Effector memory CD4-positive, alpha-beta T cell (primary cell): ENCODE measurements at regions not wholly inside any gene's neighbourhood (a gene's known extent, or its start where the extent isn't known, plus 50 kb on each side); places are given as distances from the start of the nearest gene placed in this dataset.

Experiments
- DNase-seq, 3 donors: peaks; one replicate each; pipeline ENCODE4 v3.0.0-alpha.2; 2020
- H3K27ac ChIP-seq: 2 replicates; pipeline ENCODE4 v1.7.0; 2013; ENCODE audit warnings: mild to moderate bottlenecking, low read length, moderate library complexity; ENCODE audit not compliant: insufficient read depth, poor library complexity, severe bottlenecking
- H3K27me3 ChIP-seq: replicated peaks from 2 replicates; pipeline ENCODE4 v1.7.0; 2013; ENCODE audit warnings: mild to moderate bottlenecking, low read length; ENCODE audit not compliant: insufficient read depth, control insufficient read depth, poor library complexity, severe bottlenecking
- H3K36me3 ChIP-seq: 2 replicates; pipeline ENCODE4 v1.7.0; 2013; ENCODE audit warnings: mild to moderate bottlenecking, low read length, moderate library complexity; ENCODE audit not compliant: control insufficient read depth, insufficient read depth
- H3K4me1 ChIP-seq: 2 replicates; pipeline ENCODE4 v1.7.0; 2013; ENCODE audit warnings: low read length, mild to moderate bottlenecking; ENCODE audit not compliant: control insufficient read depth, insufficient read depth, poor library complexity, severe bottlenecking
- H3K4me3 ChIP-seq: 2 replicates; pipeline ENCODE4 v1.7.0; 2013; ENCODE audit warnings: low read length, low read depth, mild to moderate bottlenecking; ENCODE audit not compliant: insufficient read depth, poor library complexity, severe bottlenecking
- H3K9me3 ChIP-seq: 2 replicates; pipeline ENCODE4 v1.7.0; 2013; ENCODE audit warnings: mild to moderate bottlenecking, low read length, moderate library complexity; ENCODE audit not compliant: control insufficient read depth

DNA sequence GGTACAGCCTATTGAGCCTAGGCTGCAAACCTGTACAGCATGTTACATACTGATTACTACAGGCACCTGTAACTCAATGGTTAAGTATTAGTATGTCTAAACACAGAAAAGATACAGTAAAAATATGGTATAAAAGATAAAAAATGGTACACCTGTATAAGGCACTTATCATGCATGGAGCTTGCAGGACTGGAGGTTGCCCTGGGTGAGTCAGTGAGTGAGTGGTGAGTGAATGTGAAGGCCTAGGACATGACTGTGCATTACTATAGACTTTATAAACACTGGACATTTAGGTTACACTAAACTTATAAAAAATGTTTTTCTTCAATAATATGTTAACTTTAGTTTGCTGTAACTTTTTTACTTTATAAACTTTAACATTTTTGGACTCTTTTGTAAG lies 171.3 kb downstream of the SLC28A3 start:
- DNase-seq = no peak

DNA sequence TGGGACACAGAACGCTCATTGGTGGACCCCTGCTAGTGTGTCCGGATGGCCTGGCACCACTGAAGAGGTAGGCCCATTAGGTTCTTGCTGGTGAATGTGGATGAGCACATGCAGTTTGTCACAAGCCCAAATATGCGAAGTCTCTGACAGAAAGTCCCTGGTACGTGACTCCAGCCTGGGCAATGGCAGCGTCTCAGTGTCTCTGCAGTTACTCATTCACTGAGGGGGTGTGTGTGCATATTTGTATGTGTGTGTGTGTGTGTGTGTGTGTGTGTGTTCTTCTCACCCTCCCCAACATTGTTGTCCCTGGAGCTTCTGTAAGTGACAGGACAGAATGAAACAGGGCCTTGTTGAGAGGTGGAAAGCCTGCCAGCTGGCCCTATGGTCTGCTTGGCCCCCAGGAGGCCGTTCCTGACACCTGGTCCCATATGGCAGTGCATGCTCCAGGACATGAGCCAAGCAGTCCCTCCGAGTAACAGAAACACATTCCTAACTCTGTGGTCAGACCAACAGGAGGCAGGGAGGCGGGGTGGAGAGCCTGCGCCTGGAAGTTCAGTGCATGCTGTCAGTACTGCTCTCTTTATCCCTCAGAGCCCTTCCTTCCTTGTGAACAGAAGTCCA lies 169.9 kb downstream of the SLC28A3 start:
- peaks cover 3% of the 10 kb centered on the region for H3K27me3 ChIP-seq
- H3K4me3 ChIP-seq = no peak overlapping the region
- H3K27ac ChIP-seq = no peak overlapping the region
- H3K36me3 ChIP-seq = no peaks in the 10 kb centered on the region
- no peaks in the 10 kb centered on the region for H3K9me3 ChIP-seq
- no peak for DNase-seq
- H3K4me1 ChIP-seq = no peaks in the 10 kb centered on the region

More for the DNA sequence above, 171.3 kb downstream of the SLC28A3 start:
- no peak overlapping the region for H3K27ac ChIP-seq
- peaks cover 3% of the 10 kb centered on the region for H3K27me3 ChIP-seq
- H3K9me3 ChIP-seq = no peaks in the 10 kb centered on the region
- no peak overlapping the region for H3K4me3 ChIP-seq
- H3K4me1 ChIP-seq = no peaks in the 10 kb centered on the region
- no peaks in the 10 kb centered on the region for H3K36me3 ChIP-seq

- no peaks in the 10 kb centered on the region for H3K4me1 ChIP-seq
- DNase-seq = no peak
These were observed 166.6 kb downstream of the SLC28A3 start for GRCh38 chr9:84173961-84174360.

DNA sequence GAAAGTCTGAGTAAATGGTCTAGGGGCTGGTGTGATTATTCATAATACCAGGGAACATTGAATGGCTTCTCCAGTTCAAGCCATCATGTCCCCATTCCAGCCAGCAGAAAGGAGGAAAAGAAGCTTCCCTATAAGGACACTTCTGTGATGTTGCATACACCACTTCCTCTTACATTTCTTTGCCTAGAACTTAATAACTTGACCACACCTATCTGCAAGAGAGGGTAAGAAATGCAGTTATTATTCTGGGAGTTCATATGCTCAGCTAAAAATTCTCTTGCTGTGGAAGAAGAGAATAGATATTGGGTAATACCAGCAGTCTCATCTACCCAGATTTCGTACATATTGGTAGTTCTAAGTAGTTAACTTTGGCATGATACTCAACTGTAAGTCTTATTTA lies 166.1 kb downstream of the SLC28A3 start:
- Histone ChIP-seq H3K36me3 (no peaks in the 10 kb centered on the region), H3K4me1 (no peaks in the 10 kb centered on the region), H3K4me3 (no peak overlapping the region), H3K27ac (no peak overlapping the region), H3K27me3 (no peaks in the 10 kb centered on the region), H3K9me3 (no peaks in the 10 kb centered on the region)
- DNase-seq = no peak

More at GRCh38 chr9:84173961-84174360, 166.6 kb downstream of the SLC28A3 start:
- Histone ChIP-seq H3K27ac (no peak overlapping the region), H3K9me3 (no peaks in the 10 kb centered on the region), H3K36me3 (no peaks in the 10 kb centered on the region), H3K4me3 (no peak overlapping the region), H3K27me3 (no peaks in the 10 kb centered on the region)

GRCh38 chr9:84177407-84177806 lies 163.2 kb downstream of the SLC28A3 start:
- H3K36me3 ChIP-seq = no peaks in the 10 kb centered on the region
- H3K9me3 ChIP-seq = no peaks in the 10 kb centered on the region
- no peak for DNase-seq
- H3K4me3 ChIP-seq = no peak overlapping the region
- H3K4me1 ChIP-seq = no peaks in the 10 kb centered on the region
- H3K27me3 ChIP-seq = no peaks in the 10 kb centered on the region
- no peak overlapping the region for H3K27ac ChIP-seq

GRCh38 chr9:84179531-84179930 lies 161.0 kb downstream of the SLC28A3 start:
- no peak for DNase-seq
- no peak overlapping the region for H3K4me3 ChIP-seq
- H3K9me3 ChIP-seq = no peaks in the 10 kb centered on the region
- no peak overlapping the region for H3K27ac ChIP-seq
- H3K4me1 ChIP-seq = no peaks in the 10 kb centered on the region
- no peaks in the 10 kb centered on the region for H3K27me3 ChIP-seq
- no peaks in the 10 kb centered on the region for H3K36me3 ChIP-seq

DNA sequence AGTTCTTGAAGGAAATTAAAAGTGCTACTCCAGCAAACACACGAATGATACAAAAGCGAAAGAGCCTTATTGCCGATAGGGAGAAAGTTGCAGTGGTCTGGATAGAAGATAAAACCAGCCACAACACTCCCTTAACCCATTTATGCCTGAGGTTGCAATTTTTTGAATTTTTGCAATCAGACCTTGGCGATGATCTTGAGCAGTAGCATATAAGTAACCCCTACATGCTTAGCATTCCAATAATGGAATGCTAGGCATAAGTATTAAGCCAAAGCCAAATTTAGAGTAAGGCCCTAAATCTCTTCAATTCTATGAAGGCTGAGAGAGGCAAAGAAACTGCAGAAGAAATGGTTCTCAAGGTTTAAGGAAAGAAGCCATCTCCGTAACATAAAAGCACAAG lies 153.5 kb downstream of the SLC28A3 start:
- no peaks in the 10 kb centered on the region for H3K4me1 ChIP-seq
- no peak for DNase-seq
- H3K4me3 ChIP-seq = no peak overlapping the region

GRCh38 chr9:84189904-84190303 lies 150.7 kb downstream of the SLC28A3 start:
- H3K27ac ChIP-seq = no peak overlapping the region
- no peaks in the 10 kb centered on the region for H3K9me3 ChIP-seq
- H3K27me3 ChIP-seq = no peaks in the 10 kb centered on the region
- H3K36me3 ChIP-seq = no peaks in the 10 kb centered on the region
- H3K4me1 ChIP-seq = no peaks in the 10 kb centered on the region
- DNase-seq = no peak
- H3K4me3 ChIP-seq = no peak overlapping the region

More for the DNA sequence above, 153.5 kb downstream of the SLC28A3 start:
- H3K36me3 ChIP-seq = no peaks in the 10 kb centered on the region
- H3K27me3 ChIP-seq = no peaks in the 10 kb centered on the region
- no peak overlapping the region for H3K27ac ChIP-seq
- H3K9me3 ChIP-seq = no peaks in the 10 kb centered on the region

GRCh38 chr9:84190411-84190810 lies 150.1 kb downstream of the SLC28A3 start:
- no peaks in the 10 kb centered on the region for H3K36me3 ChIP-seq
- H3K27me3 ChIP-seq = no peaks in the 10 kb centered on the region
- no peak overlapping the region for H3K4me3 ChIP-seq
- no peaks in the 10 kb centered on the region for H3K4me1 ChIP-seq
- H3K9me3 ChIP-seq = no peaks in the 10 kb centered on the region
- DNase-seq = no peak
- H3K27ac ChIP-seq = no peak overlapping the region

DNA sequence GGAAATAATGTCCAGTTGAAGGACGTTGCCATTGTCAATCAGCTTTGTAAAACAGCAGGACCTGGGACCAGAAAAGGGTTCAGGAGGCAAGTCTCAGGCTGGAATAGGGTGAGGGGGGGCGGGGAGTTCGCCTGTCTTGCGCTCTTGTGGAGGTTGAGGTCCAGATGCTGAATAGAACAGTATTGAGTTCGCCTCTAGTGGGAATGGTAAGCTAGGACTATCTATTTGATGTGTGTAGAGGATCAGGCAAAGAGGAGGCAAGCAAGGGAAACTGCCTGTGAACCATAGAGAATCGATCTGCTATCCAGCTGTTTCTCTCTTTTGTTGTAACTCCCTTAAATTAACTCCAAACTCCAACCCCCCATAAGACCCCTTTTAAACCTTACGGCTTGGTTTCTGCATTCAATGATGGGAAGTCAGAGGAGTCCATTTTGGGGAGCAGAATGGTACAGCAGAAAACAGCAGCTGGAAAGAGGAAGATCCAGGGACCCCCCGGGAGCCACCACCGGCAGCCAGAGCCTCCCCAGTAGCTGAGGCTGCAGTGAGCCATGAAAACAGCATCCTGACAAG lies 133.7 kb downstream of the SLC28A3 start:
- Histone ChIP-seq H3K9me3 (no peaks in the 10 kb centered on the region), H3K27me3 (no peaks in the 10 kb centered on the region), H3K36me3 (no peaks in the 10 kb centered on the region), H3K4me1 (no peaks in the 10 kb centered on the region), H3K27ac (no peak overlapping the region), H3K4me3 (no peak overlapping the region)
- no peak for DNase-seq
